NCI-H1105 (cell line): ENCODE measurements at regions not wholly inside any gene's neighbourhood (a gene's known extent, or its start where the extent isn't known, plus 50 kb on each side); places are given as distances from the start of the nearest gene placed in this dataset.
"Not testable (repeated sequence)": the region's sequence is repeated elsewhere in the genome, so short reads cannot be mapped to it uniquely, and the experiment has no call there.

Source experiments
- DNase-seq: peaks from one replicate; lab custom pipeline; 2025; lab: John Stamatoyannopoulos, UW

DNA sequence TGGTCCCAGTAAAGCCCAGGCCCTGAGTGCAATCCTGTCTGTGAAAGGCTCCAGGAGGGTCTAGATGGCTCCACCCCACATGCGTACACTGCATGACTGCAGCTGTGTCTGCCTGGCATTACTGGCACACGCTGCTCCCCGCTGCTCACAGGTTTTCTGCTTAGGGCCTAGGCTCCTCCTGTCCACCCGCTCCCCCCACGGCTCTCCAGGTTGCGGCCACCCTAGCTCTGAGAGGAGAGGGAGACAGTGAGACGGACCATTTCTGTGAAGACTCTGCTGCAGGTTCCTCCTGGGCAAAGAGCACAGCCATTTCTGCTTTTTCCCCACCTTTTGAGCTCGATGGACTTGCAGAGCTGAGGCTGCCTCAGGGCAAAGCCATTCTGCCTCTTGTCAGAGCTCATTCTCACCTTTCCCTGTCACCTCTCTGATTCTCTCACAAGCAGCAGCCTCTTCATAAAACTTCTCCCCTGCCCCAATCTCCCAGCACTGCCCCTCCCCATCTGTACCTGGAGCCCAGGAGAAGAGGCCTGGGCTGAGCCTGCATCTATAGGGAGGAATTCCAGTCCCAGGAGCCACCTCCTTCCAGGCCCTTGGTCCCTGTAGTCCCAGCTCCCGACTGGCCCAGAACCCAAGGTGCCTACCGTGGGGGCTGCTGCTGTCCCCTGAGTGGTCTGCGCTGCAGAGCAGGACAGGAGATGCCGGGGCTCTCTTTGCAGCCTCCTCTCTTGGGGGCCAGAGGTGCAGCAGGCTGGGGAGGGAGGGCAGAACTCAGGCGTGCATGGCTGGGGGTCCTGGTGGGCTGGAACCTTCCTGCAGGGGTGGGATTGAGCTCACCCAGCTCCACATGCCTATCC lies 433.7 kb upstream of the B3GAT1 start:
- no peak for DNase-seq

DNA sequence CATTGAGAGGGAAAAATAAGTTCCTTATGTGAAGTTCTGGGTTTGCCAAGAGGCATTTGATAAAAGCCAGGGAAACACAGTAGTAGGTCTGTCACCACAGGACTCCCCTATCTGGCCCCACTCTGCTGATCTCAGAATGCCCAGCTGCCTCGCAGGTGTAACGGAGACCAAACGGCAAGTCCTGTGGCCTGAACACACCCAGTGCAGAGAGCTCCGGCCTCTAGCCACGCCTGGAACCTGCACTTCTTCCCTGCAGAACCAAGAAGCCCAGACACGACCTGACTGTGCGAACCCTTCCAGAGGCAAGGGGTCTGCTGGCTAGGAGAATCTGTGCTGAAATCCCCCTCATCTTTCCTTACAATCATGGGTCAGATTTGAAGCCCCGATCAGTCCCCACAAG lies 432.8 kb upstream of the B3GAT1 start:
- DNase-seq = no peak

GRCh38 chr11:134843735-134844134 lies 431.7 kb upstream of the B3GAT1 start:
- DNase-seq = no peak

- no peak for DNase-seq
These were observed 431.0 kb upstream of the B3GAT1 start for GRCh38 chr11:134843020-134843419.

GRCh38 chr11:134841972-134842371 lies 429.9 kb upstream of the B3GAT1 start:
- no peak for DNase-seq

DNA sequence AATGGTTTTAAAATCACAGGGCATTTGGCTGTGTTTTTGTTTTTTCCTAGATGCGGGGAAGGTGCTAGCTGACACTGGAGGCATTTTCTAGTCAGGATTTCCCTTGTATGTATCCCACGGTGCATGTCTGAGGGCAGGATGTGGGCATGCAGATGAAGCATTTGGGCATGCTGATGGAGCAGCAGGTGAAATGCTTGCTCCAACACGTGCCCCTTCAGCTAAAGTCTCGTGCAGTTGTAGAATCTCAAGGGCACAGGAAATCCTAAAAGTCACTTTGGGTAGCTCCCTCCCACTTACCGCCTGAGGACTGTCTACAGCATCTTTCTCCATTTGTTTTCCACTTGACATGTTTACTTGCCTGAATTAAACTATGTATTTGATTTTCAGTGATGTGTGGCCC lies 429.4 kb upstream of the B3GAT1 start:
- DNase-seq = no peak

DNA sequence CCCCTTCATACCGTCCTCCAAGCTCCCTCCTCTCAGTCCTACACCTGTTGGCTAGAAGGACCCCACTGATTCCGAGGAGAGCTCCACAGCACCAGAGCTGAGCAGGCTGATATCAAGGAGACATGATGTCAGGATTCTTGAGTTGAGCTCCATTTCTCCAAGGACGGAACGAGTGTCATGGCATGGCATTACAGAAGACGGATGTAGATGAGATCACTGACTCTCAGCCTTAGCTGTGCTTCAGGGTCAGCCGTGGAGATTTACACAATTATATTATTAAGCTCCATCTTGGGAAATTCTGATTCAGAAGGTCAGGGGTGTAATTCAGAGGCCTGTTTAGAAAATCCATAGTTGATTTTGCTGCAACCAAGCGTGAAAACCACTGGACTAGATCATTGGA lies 428.9 kb upstream of the B3GAT1 start:
- no peak for DNase-seq

DNA sequence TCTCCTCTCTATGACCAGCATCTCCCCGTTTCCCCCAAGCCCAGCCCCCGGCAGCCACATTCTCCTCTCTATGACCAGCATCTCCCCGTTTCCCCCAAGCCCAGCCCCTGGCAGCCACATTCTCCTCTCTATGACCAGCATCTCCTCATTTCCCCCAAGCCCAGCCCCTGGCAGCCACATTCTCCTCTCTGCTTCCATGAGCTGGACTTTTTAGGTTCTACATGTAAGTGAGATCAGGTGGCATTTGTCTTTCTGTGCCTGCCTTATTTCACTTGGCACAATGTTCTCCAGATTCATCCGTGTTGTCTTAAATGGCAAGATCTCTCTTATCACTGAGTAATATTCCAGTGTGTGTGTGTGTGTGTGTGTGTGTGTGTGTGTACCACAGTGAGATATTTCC lies 428.1 kb upstream of the B3GAT1 start:
- DNase-seq = not testable (repeated sequence)

GRCh38 chr11:134838708-134839107 lies 426.7 kb upstream of the B3GAT1 start:
- DNase-seq = no peak

- DNase-seq = no peak
These were observed 425.8 kb upstream of the B3GAT1 start for GRCh38 chr11:134837887-134838232.

DNA sequence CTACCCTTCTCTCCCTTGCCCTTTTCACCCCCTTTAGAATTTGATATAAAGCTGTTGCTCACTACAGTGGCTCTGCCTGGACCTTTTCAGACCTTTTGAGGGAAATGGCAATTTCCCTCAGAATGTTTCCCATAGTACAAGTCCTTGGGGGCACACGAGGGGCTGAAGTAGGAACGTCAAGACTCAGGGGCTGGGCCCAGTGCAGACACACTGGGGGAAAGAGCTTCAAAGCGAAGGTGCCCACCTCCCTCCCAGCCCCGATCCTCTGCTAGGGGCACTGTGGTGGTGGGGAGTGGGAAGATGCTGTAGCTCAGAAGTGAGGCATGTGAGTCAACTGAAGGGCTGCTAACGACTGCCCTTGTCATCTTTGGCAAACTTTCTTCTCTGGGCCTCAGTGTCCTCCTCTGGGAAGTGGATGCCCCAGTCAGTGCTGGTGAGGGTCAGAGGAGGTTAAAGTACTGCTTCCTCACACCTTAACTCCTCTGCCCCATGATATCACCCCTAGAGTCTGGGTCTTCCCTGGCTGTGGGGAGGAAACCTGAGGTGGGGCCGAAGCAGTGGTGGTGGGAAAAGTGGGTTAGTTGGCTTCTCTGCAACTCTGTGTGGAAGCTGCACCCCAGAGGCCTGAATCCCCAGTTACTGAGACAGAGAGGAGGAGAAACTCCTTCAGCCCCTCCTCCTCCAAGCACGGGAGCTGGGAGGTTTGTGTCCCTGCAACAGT lies 425.3 kb upstream of the B3GAT1 start:
- DNase-seq = no peak

DNA sequence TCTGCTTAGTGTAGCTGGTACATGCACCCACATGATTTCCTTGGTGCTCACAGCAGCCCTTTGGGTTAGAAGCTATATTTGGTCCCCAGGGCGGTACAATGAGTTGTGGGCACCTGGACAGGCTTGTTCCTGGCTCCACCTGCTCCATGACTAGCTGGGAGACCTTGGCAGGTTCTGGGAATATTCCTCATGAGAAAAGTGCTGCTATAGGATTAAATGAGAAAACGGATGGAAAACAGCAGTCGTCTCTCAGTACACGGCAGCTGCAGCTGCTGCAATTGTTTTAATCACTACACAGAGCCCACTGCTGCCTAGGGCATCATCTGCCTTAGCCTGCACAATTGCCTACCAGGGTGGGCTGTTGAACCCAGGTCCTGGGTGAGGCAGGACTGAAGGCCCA lies 424.5 kb upstream of the B3GAT1 start:
- DNase-seq = no peak

GRCh38 chr11:134835561-134835960 lies 423.5 kb upstream of the B3GAT1 start:
- DNase-seq = no peak

DNA sequence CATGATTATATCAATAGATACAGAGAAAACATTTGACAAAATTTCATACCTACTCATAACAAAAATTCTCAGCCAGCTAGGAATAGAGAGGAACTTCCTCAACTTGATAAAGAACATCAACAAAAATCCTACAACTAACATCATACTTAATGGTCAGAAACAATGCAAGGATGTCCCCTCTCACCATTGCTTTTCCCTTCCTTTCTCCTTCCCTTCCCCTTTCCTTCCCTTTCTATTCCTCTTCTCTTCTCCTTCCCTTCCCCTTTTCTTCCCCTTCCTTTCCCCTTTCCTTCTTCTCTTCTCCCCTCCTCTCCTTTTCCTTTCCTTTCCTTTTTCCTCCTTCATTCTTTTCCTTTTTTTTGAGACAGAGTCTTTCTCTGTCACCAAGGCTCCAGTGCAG lies 418.3 kb upstream of the B3GAT1 start:
- DNase-seq = no peak

GRCh38 chr11:134823970-134824369 lies 411.9 kb upstream of the B3GAT1 start:
- no peak for DNase-seq

- DNase-seq = no peak
These were observed 410.9 kb upstream of the B3GAT1 start for GRCh38 chr11:134822897-134823296.

DNA sequence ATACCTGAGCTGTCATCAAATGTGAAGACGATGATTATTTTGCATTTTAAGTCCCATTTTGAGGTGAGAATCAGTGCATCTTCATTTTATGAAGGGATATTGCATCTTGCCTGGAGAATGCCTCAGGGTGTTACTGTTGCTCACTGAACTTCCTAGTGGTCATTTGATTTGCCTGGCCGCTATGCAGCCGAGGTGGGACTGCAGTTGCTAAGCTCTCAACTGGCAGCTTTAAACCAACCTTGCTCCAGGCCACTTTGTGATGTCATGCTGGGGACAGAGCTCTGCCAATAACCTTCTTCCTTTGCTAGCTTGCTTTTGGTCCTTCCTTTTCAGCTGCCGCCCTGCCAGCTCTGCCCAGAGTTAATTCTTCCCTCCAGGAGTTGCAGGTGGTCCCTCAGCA lies 409.4 kb upstream of the B3GAT1 start:
- DNase-seq = no peak

- no peak for DNase-seq
These were observed 407.0 kb upstream of the B3GAT1 start for GRCh38 chr11:134819041-134819440.

DNA sequence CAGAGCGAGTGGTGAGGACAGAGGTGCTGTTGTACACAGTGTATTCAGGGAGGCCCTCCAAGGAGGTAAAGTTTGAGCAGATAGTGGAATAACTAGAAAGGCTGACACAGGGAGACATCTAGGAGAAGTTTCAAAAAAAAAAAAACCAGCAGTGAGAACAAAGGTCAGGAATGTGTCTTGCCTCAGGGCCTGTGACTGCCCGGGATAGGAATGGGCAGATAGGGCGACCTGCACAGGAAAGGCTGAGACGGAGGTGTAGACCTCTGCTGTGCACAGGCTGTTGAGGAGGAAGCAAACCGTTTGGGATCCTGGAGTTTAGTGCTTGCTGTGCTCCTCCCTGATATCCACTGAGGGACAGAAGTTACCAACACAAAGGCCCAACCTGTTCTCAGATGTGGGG lies 406.5 kb upstream of the B3GAT1 start:
- no peak for DNase-seq

DNA sequence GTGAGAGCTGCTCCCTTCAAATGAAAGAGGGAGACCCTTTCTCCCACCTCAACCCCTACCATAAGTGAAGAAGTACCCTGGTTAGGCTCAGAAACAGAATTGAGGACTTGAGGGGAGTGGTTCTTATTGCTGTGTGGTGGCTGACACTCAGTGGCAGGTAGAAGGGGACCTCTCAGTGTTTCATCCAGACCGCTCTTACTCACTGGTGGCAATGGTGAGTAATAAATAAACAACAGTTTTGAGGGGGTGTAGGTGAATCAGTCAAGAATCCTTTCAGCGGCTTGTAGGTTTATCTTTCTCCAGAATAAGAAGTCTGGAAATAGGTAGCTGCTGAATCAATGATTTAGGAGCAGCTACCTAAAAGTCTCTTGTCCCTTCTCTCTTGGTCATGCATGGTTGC lies 403.4 kb upstream of the B3GAT1 start:
- no peak for DNase-seq

GRCh38 chr11:134807997-134808396 lies 396.0 kb upstream of the B3GAT1 start:
- DNase-seq = no peak

GRCh38 chr11:134802598-134802997 lies 390.6 kb upstream of the B3GAT1 start:
- DNase-seq = no peak

GRCh38 chr11:134802116-134802515 lies 390.1 kb upstream of the B3GAT1 start:
- DNase-seq = no peak

DNA sequence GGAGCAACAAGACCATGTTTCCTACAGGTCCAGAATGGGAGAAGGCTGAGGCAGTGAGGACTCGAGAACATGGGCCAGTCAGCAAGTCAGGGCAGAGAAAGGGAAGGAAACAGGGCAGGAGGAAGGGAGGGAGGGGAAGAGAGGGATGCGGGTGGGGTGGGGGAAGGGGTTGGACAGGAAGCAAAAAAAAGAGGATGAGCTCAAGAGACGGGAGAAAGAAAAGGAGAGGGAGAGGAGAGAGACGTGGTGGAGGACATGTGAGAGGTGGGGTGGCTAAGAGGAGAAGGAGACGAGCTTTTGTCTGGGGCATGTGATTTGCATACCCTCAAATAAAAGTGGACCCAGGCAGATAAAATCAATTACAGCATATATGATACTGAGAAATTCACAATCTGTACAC lies 389.5 kb upstream of the B3GAT1 start:
- DNase-seq = no peak
